Liver (tissue), 8 donors: ENCODE measurements at regions not wholly inside any gene's neighbourhood (a gene's known extent, or its start where the extent isn't known, plus 50 kb on each side); places are given as distances from the start of the nearest gene placed in this dataset.

Source experiments
- DNase-seq: peaks from one replicate; pipeline ENCODE4 v3.0.0-alpha.2; 2017; ENCODE audit warnings: low spot score
- H3K27ac ChIP-seq, 2 donors: one replicate each; pipeline ENCODE4 v1.7.0; 2013; ENCODE audit warnings: inconsistent platforms in 2 of 2, low read length in 2 of 2, control low read depth in 1 of 2, low read depth in 1 of 2, mild to moderate bottlenecking in 1 of 2
- H3K27me3 ChIP-seq, 4 donors: one replicate each; pipeline versions ENCODE4 v1.6.1 to v1.7.0; 2013; ENCODE audit warnings: low read length in 3 of 4, inconsistent platforms in 1 of 4, mild to moderate bottlenecking in 1 of 4, moderate library complexity in 1 of 4; ENCODE audit not compliant: control insufficient read depth in 4 of 4, insufficient read depth in 4 of 4
- H3K36me3 ChIP-seq, 4 donors: one replicate each; pipeline versions ENCODE4 v1.6.1 to v1.7.0; 2013; ENCODE audit warnings: low read length in 3 of 4, mild to moderate bottlenecking in 3 of 4, low read depth in 1 of 4, moderate library complexity in 1 of 4; ENCODE audit not compliant: control insufficient read depth in 4 of 4, insufficient read depth in 3 of 4
- H3K4me1 ChIP-seq, 4 donors: one replicate each; pipeline versions ENCODE4 v1.6.1 to v1.7.0; 2013; ENCODE audit warnings: low read length in 3 of 4, mild to moderate bottlenecking in 3 of 4, moderate library complexity in 1 of 4; ENCODE audit not compliant: control insufficient read depth in 4 of 4, insufficient read depth in 4 of 4
- H3K4me3 ChIP-seq, 3 donors: one replicate each; pipeline versions ENCODE4 v1.6.1 to v1.7.0; 2013; ENCODE audit warnings: low read length in 3 of 3, control low read depth in 1 of 3, low read depth in 1 of 3, mild to moderate bottlenecking in 1 of 3
- H3K9ac ChIP-seq, 2 donors: one replicate each; pipeline ENCODE4 v1.7.0; 2013; ENCODE audit warnings: low read length in 2 of 2, mild to moderate bottlenecking in 2 of 2, moderate library complexity in 2 of 2, control low read depth in 1 of 2, low read depth in 1 of 2
- H3K9me3 ChIP-seq, 4 donors: one replicate each; pipeline versions ENCODE4 v1.6.1 to v1.7.0; 2013; ENCODE audit warnings: low read length in 3 of 4; ENCODE audit not compliant: control insufficient read depth in 4 of 4
- ATF3 ChIP-seq: IDR thresholded peaks from 2 replicates; pipeline ENCODE4 v1.6.1; 2016; ENCODE audit warnings: antibody characterized with exemption
- CTCF ChIP-seq: fragments of 150-350 bp; IDR thresholded peaks from 2 replicates; pipeline ENCODE4 v1.5.1; 2017; ENCODE audit warnings: improper control_type of control experiment, low read depth, low read length; ENCODE audit not compliant: missing input control
- EGR1 ChIP-seq, 2 donors: IDR thresholded peaks; 2 replicates each; pipeline ENCODE4 v1.6.1; 2016 to 2018; ENCODE audit warnings: antibody characterized with exemption in 2 of 2, low read depth in 2 of 2
- FOXA1 ChIP-seq: IDR thresholded peaks from 2 replicates; pipeline ENCODE4 v1.6.1; 2016; ENCODE audit warnings: antibody characterized with exemption
- GABPA ChIP-seq, 2 donors: IDR thresholded peaks in 1 of 2; conservative IDR thresholded peaks in 1 of 2; 2 replicates each; pipeline ENCODE4 v1.6.1; 2016; ENCODE audit warnings: antibody characterized with exemption in 2 of 2, mild to moderate bottlenecking in 1 of 2, moderate library complexity in 1 of 2
- HNF4A ChIP-seq, 2 donors: conservative IDR thresholded peaks; 2 replicates each; pipeline ENCODE4 v1.6.1; 2016; ENCODE audit warnings: antibody characterized with exemption in 2 of 2, mild to moderate bottlenecking in 2 of 2
- HNF4G ChIP-seq: IDR thresholded peaks from 2 replicates; pipeline ENCODE4 v1.6.1; 2016; ENCODE audit warnings: antibody characterized with exemption
- JUND ChIP-seq, 2 donors: IDR thresholded peaks; 2 replicates each; pipeline ENCODE4 v1.6.1; 2016; ENCODE audit warnings: antibody characterized with exemption in 2 of 2
- MAX ChIP-seq: IDR thresholded peaks from 2 replicates; pipeline ENCODE4 v1.6.1; 2016; ENCODE audit warnings: antibody characterized with exemption
- NR2F2 ChIP-seq: IDR thresholded peaks from 2 replicates; pipeline ENCODE4 v1.6.1; 2016; ENCODE audit warnings: antibody characterized with exemption
- RAD21 ChIP-seq, 2 donors: IDR thresholded peaks; 2 replicates each; pipeline ENCODE4 v1.6.1; 2016; ENCODE audit warnings: antibody characterized with exemption in 2 of 2, mild to moderate bottlenecking in 2 of 2
- REST ChIP-seq: IDR thresholded peaks from 2 replicates; pipeline ENCODE4 v1.6.1; 2016; ENCODE audit warnings: antibody characterized with exemption, mild to moderate bottlenecking
- RXRA ChIP-seq, 2 donors: IDR thresholded peaks; 2 replicates each; pipeline ENCODE4 v1.6.1; 2017 to 2018; ENCODE audit warnings: antibody characterized with exemption in 2 of 2, mild to moderate bottlenecking in 1 of 2
- SP1 ChIP-seq: IDR thresholded peaks from 2 replicates; pipeline ENCODE4 v1.6.1; 2018; ENCODE audit warnings: antibody characterized with exemption, mild to moderate bottlenecking
- TAF1 ChIP-seq: conservative IDR thresholded peaks from 2 replicates; pipeline ENCODE4 v1.6.1; 2016; ENCODE audit warnings: antibody characterized with exemption, mild to moderate bottlenecking
- YY1 ChIP-seq: IDR thresholded peaks from 2 replicates; pipeline ENCODE4 v1.6.1; 2016; ENCODE audit warnings: antibody characterized with exemption, mild to moderate bottlenecking
- ZBTB33 ChIP-seq: IDR thresholded peaks from 2 replicates; pipeline ENCODE4 v1.6.1; 2016; ENCODE audit warnings: antibody characterized with exemption
- WGBS: extraction: QIAGEN DNeasy Blood & Tissue Kit; methylation state at CpG from one replicate; pipeline ENCODE4 v1.1.7; 2013; 5-methylcytosine and 5-hydroxymethylcytosine counted together
- donor health status: healthy.
- donor health status: healthy.
- donor health status: healthy.
- donor health status: healthy.
- donor health status: healthy.

- H3K4me3 ChIP-seq = no peak overlapping the region
- WGBS = 81% methylated on average over 6 of the region's 6 CpGs
These were observed 84.1 kb downstream of the SMIM21 start for GRCh38 chr18:75343389-75343788.

More at GRCh38 chr18:75343389-75343788, 84.1 kb downstream of the SMIM21 start:
- Histone ChIP-seq H3K9ac (no peak overlapping the region), H3K27me3 (peaks cover 0 to 2% (median 0%) of the 10 kb centered on the region in 4 donors), H3K9me3 (no peaks in the 10 kb centered on the region), H3K36me3 (no peaks in the 10 kb centered on the region), H3K27ac (no peak overlapping the region), H3K4me1 (no peaks in the 10 kb centered on the region)
- no peak for DNase-seq
- no peak for TF ChIP-seq SP1
- no peak for TF ChIP-seq FOXA1
- TF ChIP-seq HNF4G = no peak
- no peak for TF ChIP-seq ATF3
- no peak for TF ChIP-seq MAX
- no peak for TF ChIP-seq HNF4A (conservative IDR thresholded peaks at IDR 0.05)
- no peak for TF ChIP-seq EGR1 (IDR thresholded peaks at IDR 0.05; ENCODE audit: low read depth in 2 of 2)
- TF ChIP-seq CTCF = no peak
- TF ChIP-seq RXRA (IDR thresholded peaks at IDR 0.05) = no peak
- no peak for TF ChIP-seq REST
- no peak for TF ChIP-seq JUND (IDR thresholded peaks at IDR 0.05)
- TF ChIP-seq NR2F2 = no peak
- TF ChIP-seq GABPA (IDR thresholded peaks at IDR 0.05 in 1 of 2, conservative IDR thresholded peaks at IDR 0.05 in 1 of 2) = no peak
- TF ChIP-seq YY1 = no peak
- no peak for TF ChIP-seq TAF1
- TF ChIP-seq RAD21 (IDR thresholded peaks at IDR 0.05) = no peak
- TF ChIP-seq ZBTB33 = no peak
